Tibial nerve (tissue), 4 donors: ENCODE measurements at regions not wholly inside any gene's neighbourhood (a gene's known extent, or its start where the extent isn't known, plus 50 kb on each side); places are given as distances from the start of the nearest gene placed in this dataset.

Source experiments
- DNase-seq, 2 donors: peaks; one replicate each; pipeline ENCODE4 v3.0.0-alpha.2; 2019; ENCODE audit warnings: low spot score in 2 of 2
- H3K27ac ChIP-seq, 4 donors: fragments of 200-600 bp; sonication (generic) in 3 of 4; one replicate each; pipeline ENCODE4 v1.5.1; 2017 to 2019; ENCODE audit warnings: mild to moderate bottlenecking in 1 of 4
- H3K27me3 ChIP-seq, 2 donors: fragments of 200-600 bp; sonication (generic) in 1 of 2; one replicate each; pipeline versions ENCODE4 v1.5.1 to v1.6.0; 2017 to 2019
- H3K36me3 ChIP-seq, 3 donors: fragments of 200-600 bp; sonication (generic); one replicate each; pipeline ENCODE4 v1.5.1; 2018 to 2019
- H3K4me1 ChIP-seq, 4 donors: fragments of 200-600 bp; sonication (generic) in 3 of 4; one replicate each; pipeline ENCODE4 v1.5.1; 2017 to 2019
- H3K4me3 ChIP-seq, 4 donors: fragments of 200-600 bp; sonication (generic) in 3 of 4; one replicate each; pipeline ENCODE4 v1.5.1; 2017 to 2019; ENCODE audit warnings: mild to moderate bottlenecking in 1 of 4, moderate library complexity in 1 of 4
- H3K9me3 ChIP-seq, 4 donors: fragments of 200-600 bp; sonication (generic) in 3 of 4; one replicate each; pipeline ENCODE4 v1.5.1; 2017 to 2019
- CTCF ChIP-seq, 5 experiments: fragments of 200-600 bp in 3 of 5; fragments of 450-650 bp in 2 of 5; sonication (generic) in 3 of 5; IDR thresholded peaks; one replicate each; pipeline ENCODE4 v1.5.1; 2016 to 2019; ENCODE audit warnings: antibody characterized with exemption in 5 of 5, mild to moderate bottlenecking in 3 of 5, moderate library complexity in 2 of 5
- EP300 ChIP-seq, 2 donors: sonication (generic); formaldehyde crosslinking; IDR thresholded peaks; one replicate each; pipeline ENCODE4 v1.6.1; 2017; ENCODE audit warnings: antibody characterized with exemption in 2 of 2, mild to moderate bottlenecking in 1 of 2
- POLR2A ChIP-seq, 2 donors: fragments of 450-650 bp; IDR thresholded peaks; one replicate each; pipeline ENCODE4 v1.6.1; 2017; ENCODE audit warnings: antibody characterized with exemption in 2 of 2, mild to moderate bottlenecking in 2 of 2, moderate library complexity in 2 of 2
- WGBS, 2 donors: methylation state at CpG; one replicate each; pipeline ENCODE4 v1.1.5; 2018; 5-methylcytosine and 5-hydroxymethylcytosine counted together

DNA sequence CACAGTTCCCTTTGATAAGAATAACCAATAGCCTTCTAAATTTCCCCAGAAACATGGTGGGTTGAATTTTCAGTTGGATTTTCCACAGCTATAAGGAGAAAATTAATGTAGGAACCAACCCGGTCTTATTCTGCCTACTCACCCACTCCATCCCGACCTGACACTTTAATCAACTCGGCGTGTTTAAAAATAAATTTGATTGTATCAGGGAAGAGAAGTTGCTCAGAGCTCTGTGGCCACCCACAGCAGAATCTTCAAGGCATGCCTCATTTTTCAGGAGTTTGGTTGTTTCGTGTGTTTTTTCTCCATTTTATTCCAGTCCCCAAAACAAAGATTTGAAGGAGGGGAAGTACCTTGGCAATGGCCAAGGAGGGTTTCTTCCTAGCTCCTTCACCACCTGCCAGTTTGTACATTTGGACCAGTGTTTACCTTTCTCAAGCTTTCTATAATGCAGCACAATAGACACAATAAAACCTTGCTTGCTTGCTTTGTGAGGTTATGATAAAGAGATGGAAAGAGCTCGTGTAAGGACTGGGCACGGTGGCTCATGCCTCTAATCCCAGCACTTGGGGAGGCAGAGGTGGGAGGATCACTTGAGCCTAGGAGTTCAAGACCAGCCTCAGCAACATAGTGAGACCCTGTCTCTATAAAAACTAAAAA is 297.2 kb upstream of the JARID2 start:
- WGBS, 2 donors = 86 to 89% methylated on average over 7 of the region's 7 CpGs
- no peak for DNase-seq
- H3K4me1 ChIP-seq = no peaks in the 10 kb centered on the region
- no peak overlapping the region for H3K27ac ChIP-seq
- no peak overlapping the region for H3K4me3 ChIP-seq
- TF ChIP-seq POLR2A (IDR thresholded peaks at IDR 0.05) (no peak), EP300 (IDR thresholded peaks at IDR 0.05) (no peak), CTCF (IDR thresholded peaks at IDR 0.05) (no peak)
- H3K27me3 ChIP-seq = no peaks in the 10 kb centered on the region
- no peaks in the 10 kb centered on the region for H3K36me3 ChIP-seq
- H3K9me3 ChIP-seq = no peaks in the 10 kb centered on the region

DNA sequence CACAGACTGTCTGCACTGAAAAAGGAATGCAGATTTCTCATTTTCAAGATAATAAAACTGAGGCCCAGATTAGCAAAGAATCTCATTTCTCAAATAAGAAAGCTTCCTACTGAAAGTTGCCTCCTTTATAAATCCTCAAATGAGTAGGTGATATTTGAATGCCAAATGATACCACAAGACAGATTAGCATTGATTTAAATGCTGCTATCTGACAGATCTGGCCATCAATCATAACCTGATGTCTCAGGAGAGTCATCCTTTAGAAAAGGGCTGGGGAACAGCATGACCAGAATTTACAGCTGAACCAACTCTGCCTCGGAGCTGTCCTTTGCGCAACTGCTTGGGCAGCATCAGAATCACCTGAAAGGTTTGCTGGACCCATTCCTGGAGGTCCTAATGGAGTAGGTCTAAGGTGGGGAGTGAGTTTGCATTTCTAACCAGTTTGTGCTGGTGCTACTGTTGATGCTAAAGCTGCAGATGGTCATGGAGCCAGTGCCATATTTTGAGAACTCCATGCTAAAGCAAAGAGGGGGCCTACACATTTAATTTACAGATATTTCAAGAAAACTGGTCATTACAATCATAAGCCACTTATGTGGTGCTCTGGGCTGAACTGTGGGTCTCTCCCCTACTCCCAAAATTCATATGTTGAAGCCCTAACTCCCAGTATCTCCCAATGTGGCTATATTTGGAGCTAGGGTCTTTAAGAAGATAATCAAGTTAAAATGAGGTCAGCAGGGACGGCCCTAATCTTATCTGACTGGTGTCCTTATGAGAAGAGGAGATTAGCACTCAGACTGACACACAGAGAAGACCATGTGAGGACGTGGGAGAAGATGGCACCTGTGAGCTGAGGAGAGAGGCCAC is 295.5 kb upstream of the JARID2 start:
- TF ChIP-seq CTCF (IDR thresholded peaks at IDR 0.05) = no peak
- no peak for TF ChIP-seq POLR2A (IDR thresholded peaks at IDR 0.05)
- TF ChIP-seq EP300 (IDR thresholded peaks at IDR 0.05) = no peak
- Histone ChIP-seq H3K36me3 (no peaks in the 10 kb centered on the region), H3K27ac (no peak overlapping the region), H3K4me3 (no peak overlapping the region), H3K9me3 (no peaks in the 10 kb centered on the region), H3K27me3 (no peaks in the 10 kb centered on the region), H3K4me1 (no peaks in the 10 kb centered on the region)
- DNase-seq = no peak
- 91 to 98% methylated on average over 4 of the region's 4 CpGs for WGBS, 2 donors

DNA sequence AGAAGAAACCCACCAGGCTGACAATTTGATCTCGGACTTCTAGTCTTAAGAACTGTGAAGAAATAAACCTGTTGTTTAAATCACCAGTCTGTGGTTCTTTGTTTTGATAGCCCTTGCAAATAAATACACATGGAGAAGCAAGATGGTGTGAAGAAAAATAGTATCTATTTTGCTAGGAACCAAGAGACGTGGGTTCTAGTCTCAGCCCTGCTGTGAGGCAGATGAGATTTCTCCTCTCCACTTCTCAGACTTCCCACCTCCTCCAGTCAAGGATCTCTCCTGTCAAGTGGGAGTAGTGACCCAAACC is 294.9 kb upstream of the JARID2 start:
- Histone ChIP-seq H3K4me3 (no peak overlapping the region), H3K9me3 (no peaks in the 10 kb centered on the region), H3K27me3 (no peaks in the 10 kb centered on the region), H3K4me1 (no peaks in the 10 kb centered on the region), H3K36me3 (no peaks in the 10 kb centered on the region), H3K27ac (no peak overlapping the region)
- 72 to 95% methylated on average over 2 of the region's 2 CpGs for WGBS, 2 donors
- TF ChIP-seq EP300 (IDR thresholded peaks at IDR 0.05) (no peak), POLR2A (IDR thresholded peaks at IDR 0.05) (no peak), CTCF (IDR thresholded peaks at IDR 0.05) (no peak)
- DNase-seq = no peak

DNA sequence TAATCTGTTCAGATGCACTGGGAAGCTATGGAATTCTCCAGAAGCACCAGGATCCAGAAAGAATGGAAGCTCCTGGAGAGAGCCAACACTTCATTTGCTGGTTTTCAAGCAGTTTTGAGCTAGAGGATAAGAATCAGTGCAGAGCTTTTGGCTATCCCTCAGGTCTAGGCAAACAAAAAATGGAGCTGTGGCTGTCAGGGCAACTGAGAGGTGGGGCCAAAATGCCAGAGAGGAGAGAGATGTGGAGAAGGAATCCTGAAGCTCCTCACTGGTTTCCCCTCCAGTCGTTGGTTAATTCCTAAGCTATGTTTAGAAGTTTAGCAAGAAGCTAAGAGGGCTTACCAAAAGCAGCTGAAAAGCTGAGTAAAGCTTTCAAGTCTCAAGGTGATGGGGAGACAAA is 294.2 kb upstream of the JARID2 start:
- Histone ChIP-seq H3K27ac (no peak overlapping the region), H3K27me3 (no peaks in the 10 kb centered on the region), H3K4me1 (no peaks in the 10 kb centered on the region), H3K9me3 (no peaks in the 10 kb centered on the region), H3K36me3 (no peaks in the 10 kb centered on the region), H3K4me3 (no peak overlapping the region)
- DNase-seq = no peak
- TF ChIP-seq EP300 (IDR thresholded peaks at IDR 0.05) (no peak), CTCF (IDR thresholded peaks at IDR 0.05) (no peak), POLR2A (IDR thresholded peaks at IDR 0.05) (no peak)
- 36 to 82% methylated on average over 1 of the region's 1 CpG for WGBS, 2 donors

GRCh38 chr6:14953836-14954235 is 292.0 kb upstream of the JARID2 start:
- TF ChIP-seq CTCF (IDR thresholded peaks at IDR 0.05) = no peak
- TF ChIP-seq EP300 (IDR thresholded peaks at IDR 0.05) = no peak
- TF ChIP-seq POLR2A (IDR thresholded peaks at IDR 0.05) = no peak
- Histone ChIP-seq H3K4me3 (no peak overlapping the region), H3K4me1 (no peaks in the 10 kb centered on the region), H3K36me3 (no peaks in the 10 kb centered on the region), H3K9me3 (no peaks in the 10 kb centered on the region), H3K27ac (no peak overlapping the region), H3K27me3 (no peaks in the 10 kb centered on the region)
- 91 to 92% methylated on average over 6 of the region's 6 CpGs for WGBS, 2 donors
- no peak for DNase-seq
